Fibroblast of lung (primary cell): ENCODE measurements at regions not wholly inside any gene's neighbourhood (a gene's known extent, or its start where the extent isn't known, plus 50 kb on each side); places are given as distances from the start of the nearest gene placed in this dataset.

Experiments used
- EZH2 ChIP-seq: IDR thresholded peaks from 2 replicates; pipeline ENCODE4 v1.5.1; 2012; ENCODE audit warnings: low read length, control low read depth, mild to moderate bottlenecking; ENCODE audit errors: missing control alignments
- TF ChIP-seq, protein P1 (sequence below), 2 donors: IDR thresholded peaks in 1 of 2; conservative IDR thresholded peaks in 1 of 2; 1 replicate in 1 of 2; 2 replicates in 1 of 2; pipeline ENCODE4 v1.5.1; 2011 to 2012; ENCODE audit warnings: low read length in 2 of 2, control low read depth in 1 of 2, inconsistent platforms in 1 of 2, low read depth in 1 of 2, mild to moderate bottlenecking in 1 of 2

DNA sequence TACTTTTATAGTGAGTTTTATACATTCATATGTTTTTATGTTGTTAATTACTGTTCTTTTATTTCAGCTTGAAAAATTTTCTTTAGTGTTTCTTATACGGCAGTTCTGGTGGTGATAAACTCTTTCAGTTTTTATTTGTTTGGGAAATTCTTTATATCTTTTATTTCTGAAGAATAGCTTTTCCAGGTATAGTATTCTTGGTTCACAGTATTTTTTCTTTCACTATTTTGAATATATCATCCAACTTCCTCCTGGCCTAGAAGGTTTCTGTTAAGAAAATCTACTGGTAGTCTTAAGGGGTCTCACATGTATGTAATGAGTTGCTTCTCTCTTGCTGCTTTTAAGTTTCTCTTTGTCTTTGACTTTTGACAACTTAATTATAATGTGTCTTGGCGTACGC is 79.4 kb downstream of the NXNL2 start:
- TF ChIP-seq, protein P1, sequence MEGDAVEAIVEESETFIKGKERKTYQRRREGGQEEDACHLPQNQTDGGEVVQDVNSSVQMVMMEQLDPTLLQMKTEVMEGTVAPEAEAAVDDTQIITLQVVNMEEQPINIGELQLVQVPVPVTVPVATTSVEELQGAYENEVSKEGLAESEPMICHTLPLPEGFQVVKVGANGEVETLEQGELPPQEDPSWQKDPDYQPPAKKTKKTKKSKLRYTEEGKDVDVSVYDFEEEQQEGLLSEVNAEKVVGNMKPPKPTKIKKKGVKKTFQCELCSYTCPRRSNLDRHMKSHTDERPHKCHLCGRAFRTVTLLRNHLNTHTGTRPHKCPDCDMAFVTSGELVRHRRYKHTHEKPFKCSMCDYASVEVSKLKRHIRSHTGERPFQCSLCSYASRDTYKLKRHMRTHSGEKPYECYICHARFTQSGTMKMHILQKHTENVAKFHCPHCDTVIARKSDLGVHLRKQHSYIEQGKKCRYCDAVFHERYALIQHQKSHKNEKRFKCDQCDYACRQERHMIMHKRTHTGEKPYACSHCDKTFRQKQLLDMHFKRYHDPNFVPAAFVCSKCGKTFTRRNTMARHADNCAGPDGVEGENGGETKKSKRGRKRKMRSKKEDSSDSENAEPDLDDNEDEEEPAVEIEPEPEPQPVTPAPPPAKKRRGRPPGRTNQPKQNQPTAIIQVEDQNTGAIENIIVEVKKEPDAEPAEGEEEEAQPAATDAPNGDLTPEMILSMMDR (conservative IDR thresholded peaks at IDR 0.05 in 1 of 2, IDR thresholded peaks at IDR 0.05 in 1 of 2; ENCODE audit: low read depth in 1 of 2, low read length in 2 of 2) = no peak
- TF ChIP-seq EZH2 = no peak
